IPS DF 4.7 (cell line): ENCODE measurements at regions not wholly inside any gene's neighbourhood (a gene's known extent, or its start where the extent isn't known, plus 50 kb on each side); places are given as distances from the start of the nearest gene placed in this dataset.

Source experiments
- DNase-seq: peaks from one replicate; pipeline ENCODE4 v3.0.0-alpha.2; 2013; ENCODE audit warnings: low spot score; ENCODE audit errors: extremely low read depth

DNA sequence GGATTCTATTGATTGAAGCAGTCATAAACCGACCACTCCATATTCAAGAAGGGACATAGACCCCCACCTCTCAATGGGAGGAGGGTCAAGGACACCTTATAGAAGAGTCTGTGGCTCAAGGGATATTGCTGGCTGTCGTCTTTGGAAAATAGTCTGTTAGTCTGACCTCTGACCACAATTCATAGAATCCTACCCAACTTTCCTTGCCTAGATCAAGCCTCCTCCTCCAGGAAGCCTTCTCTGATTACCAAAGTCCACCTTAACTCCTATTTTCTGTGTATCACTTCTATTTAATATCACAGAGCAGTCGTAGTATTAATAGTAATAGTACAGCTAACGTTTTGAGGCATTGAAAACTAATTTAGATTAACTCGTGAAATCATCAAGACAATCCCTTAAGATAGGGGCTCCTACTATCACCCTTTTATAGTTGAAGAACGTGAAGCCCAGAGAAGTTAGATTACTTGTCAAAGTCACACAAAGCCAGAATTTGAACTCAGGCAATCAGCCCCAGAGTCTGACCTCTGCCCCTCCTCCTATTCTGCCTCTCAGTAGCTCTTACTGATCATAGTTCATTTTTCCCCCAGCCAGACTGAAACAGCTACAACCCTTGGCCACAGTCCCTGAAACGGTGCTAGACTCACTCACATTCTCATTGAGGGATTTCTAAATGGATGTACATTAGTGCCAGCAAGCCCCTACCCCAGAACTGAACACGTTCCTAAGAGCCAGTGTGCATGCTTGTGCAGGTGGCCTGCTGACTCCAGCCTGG, 636.6 kb downstream of the MID1IP1 start:
- no peak for DNase-seq

DNA sequence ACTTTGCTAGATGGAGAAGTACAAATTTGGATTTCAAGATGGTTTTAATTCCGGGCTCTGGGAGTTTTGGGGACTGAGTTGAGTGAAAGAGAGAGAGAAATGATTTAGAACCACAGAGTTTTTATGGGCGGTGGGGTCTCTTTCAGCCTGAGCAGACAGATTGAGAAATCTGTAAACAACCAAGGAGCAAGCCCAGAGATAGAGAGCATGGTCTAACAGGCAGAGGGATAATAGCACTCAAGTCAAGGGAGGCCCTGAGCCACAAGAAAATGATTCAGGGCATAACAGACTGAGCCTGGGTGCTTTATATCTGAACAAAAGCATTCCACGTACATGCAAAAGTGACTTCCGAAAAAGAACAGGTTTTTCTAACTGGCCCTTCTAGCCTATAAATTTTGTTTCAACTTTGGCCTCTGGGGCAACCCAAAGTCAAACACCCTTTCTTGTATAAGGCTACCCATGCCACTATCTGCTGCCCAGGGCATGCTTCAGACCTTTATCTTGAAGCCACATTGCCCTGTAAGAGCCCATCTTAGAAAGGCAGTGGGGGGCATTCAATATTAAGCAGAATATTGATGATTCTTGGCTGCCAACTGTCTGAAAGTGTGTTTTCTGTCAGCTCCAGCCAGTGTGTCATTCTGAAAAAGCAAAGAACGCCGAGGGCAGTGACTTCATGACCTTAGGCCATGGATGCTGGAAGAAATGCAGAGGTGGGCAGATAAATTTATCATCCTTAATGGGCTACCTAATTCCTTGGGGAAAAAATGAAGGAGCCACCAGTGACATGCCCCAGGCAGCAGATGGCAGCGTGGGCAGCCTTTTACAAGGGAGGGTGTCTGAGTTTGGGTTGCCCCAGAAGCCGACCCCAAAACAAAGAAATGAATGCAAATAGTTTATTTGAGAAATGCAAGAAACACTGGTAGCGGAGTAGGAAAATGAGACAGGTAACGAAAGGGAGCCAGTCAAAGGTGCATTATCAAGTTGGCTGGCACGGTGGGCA, 637.6 kb downstream of the MID1IP1 start:
- DNase-seq = no peak

DNA sequence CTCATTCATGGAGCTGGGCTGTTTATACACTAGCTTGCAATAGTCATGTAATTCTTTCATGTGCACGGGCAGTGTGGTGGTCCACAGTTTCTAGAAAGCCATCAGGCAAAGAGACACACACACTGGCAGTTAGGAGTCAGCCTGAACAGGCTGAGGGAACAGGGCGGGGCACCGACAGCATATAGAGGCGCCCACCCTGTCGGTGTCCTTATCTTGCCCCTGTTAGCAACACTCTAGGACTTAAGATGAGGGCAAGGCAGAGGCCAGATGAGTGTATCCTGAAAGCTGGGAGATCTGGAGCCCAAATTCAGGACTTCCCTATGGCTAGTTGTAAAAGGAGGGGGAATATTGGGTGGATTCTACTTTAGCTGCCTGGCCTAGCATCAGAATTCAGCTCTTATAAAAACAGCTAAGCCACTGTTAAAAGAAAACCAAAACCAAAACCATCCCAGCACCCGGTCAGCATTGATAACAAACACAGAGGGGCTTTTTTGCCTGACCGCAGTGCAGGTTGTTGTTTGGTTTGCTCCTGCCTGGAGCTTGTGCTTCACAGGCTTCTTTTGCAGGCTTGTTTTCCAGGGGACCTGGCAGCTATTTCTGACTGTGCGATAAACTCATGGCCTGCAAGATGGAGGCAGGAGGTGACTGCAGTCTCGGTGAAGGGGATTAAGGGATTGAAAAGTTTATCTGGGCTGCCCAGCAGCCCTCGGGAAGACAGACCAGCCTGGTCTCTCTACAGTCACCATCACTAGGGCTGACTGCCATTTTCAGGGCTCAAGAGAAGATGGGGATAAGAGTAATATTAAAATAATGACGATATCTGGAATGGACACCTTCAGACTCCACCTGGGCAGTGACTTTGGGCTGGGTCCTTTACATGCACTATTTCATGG, 638.9 kb downstream of the MID1IP1 start:
- no peak for DNase-seq

DNA sequence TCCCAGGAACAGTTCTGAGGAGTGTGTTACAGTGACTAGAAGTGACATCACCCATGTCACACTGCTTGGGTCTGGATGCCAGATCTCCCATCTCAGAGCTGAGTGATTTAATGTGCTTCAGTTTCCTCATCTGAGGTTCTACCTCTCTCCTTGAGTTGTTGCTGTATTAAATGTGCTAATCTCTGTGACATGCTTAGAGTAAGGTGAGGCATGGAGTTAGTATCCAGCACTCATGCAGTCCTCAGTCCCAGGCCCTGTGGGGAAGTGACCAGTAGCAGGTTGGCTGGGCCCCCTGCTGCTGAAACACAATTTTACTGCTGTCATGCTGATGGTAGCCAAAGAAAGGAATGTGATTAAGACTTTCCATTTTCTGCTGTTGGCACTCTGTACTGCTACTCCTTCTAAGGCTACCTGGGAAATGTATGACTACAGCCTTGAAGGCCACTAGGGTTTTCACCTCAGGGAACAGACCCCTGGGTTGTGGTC, 639.6 kb downstream of the MID1IP1 start:
- no peak for DNase-seq

DNA sequence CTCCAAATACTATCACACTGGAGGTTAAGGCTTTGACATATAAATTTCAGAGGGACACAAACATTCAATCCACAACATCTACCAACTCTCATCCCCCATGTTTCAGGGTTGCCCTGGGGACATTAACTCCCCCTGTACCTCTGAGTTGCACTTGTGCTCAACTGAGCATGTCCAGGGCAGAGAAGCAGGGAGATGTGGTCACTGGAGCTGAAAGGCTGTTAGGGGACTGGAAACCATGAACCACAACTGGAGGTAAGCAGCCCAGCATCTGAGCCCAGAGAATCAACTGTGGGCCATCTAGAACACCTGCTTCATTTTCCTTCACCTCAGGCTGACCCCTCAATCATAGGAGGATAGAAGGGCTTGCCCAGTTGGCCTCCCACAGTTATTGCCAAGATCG, 641.1 kb downstream of the MID1IP1 start:
- no peak for DNase-seq

DNA sequence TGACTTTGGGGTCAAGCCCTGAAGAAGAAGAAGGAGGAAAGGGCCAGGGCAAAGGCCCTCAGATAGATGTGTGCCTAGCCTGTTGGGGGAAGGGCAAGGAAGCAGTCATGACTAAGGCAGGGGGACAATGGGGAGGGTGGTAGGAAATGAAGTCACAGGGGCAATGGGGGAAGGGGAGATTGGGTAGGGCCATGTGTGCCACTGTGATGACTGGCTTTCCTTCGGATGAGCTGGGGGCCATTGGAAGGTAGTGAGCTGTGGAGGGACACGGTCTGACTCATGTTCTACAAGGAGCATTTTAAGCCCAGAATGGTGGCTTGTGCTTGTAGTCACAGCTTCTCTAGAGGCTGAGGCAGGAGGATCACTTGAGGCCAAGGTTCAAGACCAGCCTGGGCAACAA, 642.0 kb downstream of the MID1IP1 start:
- DNase-seq = no peak

DNA sequence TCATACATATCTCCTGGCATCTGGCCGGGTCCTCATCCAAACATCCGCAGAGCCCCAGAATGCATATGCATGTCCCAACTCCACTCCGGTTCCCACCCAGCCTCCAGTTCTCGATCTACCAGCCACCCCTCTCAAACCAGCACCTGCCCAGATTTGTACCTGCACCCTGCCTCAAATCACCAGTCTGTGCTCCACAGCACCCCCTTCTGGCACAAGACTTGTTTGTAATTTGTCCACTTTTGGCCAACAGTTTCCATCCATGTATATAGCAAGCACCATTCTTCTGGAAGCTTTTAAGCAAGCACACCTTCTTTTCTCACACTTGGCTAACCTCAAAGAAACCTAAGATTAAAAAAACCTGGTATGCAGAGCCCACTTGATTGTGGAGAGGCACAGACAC, 644.1 kb downstream of the MID1IP1 start:
- DNase-seq = no peak

DNA sequence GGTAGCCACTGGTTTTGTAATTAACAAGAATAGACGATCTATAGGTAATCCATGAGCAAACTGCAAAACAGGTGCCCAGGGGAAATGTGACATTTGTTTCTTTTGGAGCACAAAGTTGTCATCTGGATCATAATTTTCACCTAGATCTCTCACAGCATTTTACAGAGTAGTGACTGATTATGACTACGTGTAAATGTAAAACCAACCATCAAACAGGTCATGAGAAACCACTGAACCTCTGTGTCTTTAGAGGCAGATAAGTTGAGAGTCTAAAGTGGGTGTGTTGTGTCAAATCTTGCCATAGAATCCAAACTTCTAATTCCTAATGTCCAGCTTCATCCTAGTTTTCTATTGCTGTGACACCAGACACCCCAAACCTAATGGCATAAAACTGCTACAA, 648.1 kb downstream of the MID1IP1 start:
- DNase-seq = no peak

DNA sequence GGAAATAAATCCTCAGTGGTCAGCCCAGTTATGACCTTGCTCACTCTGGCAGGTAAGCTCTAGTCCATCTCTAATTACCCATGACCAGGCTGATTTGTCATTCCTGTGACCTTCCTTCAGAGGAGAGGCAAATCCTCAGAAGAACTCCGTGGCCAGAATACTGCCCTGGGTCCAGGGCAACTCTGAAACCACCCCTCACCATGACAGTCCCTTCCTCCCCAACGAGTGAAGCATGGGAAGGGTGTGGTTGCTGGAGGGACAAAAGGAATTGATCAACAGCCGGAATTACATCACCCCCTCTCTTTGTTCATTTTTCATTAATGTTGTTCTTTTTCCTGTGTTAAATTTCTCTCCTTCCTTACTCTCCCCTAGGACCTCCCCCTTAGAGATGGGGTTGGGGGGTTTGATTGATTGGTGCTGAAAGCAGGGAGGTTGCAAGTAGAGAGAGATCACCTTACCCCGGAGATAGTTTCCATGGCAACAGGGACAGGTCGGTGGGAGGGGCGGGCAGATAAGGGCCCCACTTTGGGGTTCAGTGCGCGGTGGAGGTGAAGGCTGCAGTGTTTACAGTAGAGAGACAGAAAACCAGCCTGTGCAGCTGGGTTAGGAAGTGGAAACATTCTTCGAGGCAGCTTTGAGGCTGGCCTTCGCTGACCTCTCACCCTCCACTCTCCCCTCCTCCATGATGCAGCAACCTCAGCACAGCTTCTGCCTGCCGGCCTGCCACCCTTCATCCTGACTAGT, 647.4 kb downstream of the BCOR start:
- DNase-seq = no peak

DNA sequence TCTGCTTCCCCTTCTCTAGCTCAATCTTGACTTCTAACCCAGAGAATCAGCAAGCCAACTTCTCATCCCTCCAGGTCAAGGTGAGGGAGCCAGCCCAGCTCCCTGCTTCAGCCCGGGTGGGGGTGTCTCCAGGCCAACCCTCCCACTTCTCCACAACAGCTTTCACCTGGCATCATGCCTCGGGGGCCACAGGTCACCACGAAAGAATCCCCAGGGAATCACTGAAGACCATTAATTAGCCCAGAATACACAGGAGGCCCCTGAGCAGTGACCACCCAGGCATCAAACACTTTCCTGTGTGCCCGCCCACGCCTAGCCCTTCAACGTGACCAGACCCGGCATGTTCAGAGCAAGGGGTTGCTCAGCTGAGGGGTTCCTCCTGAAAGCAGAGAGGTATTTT, 646.7 kb downstream of the BCOR start:
- no peak for DNase-seq

DNA sequence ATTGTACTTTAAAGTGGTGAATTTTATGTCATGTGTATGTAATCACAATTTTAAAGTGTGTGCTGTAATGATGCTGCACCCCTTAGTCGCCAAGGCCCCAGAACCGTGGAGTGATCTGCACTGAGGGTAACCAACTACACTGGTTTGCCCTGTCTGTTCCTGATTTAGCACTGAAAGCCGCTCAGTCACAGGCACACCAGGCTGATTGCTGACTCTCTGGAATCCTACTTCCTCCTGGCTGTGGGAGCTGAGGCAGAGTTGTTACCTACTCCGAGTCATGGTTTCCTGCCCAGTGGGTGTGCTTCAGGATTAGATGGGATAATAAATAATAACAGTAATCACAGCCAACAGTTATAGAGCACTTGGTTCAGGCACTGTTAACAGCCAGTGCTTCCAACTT, 645.4 kb downstream of the BCOR start:
- DNase-seq = no peak

DNA sequence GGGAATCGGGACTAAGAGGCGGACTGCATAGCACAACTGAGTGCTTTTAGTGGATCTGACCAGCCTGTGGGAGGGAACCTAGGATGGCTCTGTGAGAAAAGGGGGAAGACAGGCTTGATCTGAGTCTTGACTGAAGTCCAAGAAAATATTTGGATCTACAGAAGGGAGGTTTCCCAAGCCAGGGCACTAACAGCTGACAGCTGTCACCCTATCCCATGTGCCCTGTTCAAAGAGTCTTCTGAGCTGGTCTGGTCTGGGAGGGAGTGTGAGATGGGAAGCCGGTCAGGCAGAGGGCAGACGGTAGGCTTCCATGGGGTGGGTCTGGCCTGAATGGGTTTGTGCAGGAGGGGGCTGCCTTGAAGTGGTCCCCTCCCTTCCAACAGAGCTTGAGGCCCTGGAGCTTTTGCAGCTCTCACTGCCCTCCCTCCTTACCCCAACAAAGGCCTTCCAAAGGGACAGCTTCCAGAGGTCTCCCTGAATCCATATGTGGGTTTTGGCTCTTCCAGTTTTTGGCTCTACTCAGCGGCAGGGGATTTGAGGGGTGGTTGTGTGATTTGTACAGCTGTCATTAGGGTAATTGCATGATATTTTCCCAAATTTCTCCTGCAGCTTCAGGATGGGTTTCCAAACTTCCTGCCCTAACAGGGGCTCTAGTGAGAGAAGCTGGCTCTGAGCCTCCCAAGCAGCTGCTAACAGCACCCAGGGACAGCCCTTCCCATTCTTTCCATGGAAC, 643.7 kb downstream of the BCOR start:
- no peak for DNase-seq

DNA sequence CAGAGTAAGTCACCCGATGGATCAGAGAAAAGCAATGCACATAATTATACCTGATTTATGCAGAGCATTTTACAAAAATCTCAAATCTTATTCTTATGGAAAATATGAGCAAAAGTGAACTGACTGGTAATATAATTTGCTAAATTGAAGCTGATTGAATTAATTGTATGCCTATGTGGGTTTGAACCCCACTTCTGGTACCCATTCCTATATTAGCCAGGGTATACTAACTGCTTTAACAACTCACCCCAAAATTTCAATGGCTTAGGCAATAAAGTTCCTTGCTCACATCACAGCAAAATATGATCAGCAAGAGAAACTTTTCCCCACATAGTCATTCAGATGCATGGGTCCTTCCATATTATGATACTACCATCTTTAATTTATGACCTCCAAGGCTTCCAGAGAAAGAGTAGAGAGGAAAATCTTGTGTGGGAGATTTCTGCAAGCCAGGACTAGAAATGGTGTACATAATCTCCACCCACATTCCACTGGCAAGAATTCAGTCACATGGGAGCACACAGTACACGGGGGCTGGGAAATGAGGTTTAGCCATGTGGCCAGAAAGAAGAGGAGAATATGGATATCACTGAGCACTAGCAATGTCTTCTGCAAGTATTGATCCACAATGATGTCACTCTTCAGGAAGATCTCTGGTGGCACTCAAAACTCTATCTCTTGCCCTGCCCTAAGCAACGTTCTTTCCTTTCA, 640.7 kb downstream of the BCOR start:
- DNase-seq = no peak

DNA sequence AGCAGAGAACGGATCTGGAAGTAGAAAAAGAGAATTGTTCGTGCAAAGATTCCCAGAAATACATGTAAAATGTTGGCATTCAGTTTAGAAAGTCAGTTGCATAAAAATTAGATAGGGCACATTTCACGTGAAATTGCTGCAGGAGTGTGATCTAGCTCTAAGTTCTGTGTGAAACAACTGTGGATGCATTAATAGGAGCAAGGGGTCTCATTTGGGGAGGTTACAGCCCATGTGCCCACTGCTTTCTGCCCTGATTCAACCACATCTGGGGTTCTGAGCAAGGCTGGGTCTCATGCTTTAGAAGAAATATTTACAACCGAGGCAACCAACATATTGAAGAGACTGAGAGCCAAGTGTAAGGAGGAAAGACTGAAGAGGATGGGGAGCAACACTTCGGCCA, 639.0 kb downstream of the BCOR start:
- DNase-seq = no peak

DNA sequence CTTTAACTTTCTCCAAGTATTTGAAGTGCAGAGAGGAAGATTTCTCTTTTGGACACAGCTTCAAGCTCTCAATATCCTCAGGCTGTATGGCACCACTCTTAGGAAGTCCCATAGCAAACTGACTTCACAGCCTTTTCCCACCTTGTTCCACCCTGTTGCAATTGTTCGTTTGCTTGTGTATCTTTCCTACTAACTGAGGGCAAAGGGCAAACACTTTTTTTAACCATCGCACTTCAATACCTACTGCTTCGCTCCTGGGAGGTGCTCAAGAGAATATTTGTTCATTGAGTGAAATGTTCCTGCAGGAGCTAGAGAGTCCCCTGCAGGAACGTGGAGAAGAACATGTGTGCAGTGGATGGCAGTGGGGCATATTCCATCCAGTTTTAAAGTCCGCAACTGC, 638.6 kb downstream of the BCOR start:
- DNase-seq = no peak

DNA sequence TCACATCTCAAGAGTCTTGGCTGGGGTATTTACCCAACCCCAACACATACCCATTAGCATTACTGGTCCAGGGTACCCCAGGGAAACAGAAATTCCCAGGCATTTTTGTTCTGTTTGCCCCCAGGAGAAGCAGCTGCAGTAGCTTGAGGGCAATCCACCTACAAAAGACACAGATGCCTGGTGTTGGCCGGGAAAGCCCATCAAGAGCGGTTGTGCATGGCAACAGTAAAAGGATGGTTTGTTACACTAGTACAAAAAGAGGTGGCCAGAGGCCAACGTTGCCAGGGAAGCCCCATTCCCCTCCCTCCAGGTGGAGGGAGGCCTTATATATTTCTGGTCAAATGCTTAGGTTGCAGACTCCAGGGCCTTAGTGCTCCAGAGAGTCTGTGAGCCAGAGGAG, 637.8 kb downstream of the BCOR start:
- no peak for DNase-seq

DNA sequence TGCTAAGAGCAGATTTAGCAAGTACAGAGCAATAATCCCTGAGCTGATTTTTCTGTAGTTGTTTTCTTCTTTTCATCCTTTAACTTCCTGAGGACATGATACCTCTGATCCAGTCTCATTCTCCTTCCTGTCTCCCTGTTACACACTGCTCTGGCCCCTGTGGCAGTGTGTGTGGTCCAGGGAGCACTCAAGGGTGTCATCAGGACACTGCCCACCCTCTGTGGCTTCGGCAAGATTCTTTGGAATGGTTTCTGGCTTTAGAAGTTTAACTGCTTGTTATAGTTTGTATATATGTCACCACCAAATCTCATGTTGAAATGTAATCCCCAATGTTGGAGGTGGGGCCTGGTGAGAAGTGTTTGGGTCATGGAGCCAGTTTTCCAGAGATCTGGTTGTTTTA, 637.3 kb downstream of the BCOR start:
- no peak for DNase-seq

DNA sequence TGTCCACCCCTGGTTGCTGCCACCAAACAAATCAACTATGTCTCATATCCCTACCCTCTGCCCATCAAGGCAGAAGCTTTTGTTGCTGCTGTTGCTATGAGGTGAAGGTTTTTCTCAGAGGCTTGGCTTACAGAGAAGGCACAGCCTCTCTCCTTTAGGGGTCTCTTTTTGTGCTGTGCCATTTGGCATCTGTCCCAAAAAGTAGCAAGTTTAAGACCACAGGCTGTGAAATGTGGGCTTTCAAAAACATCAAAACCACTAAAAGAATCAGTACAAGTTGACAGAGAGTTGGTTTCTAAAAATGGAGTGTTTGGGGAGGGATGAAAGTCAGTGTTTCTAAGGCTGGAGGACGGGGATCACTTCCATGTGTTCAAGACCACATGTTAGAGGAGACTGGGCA, 634.9 kb downstream of the BCOR start:
- DNase-seq = no peak

DNA sequence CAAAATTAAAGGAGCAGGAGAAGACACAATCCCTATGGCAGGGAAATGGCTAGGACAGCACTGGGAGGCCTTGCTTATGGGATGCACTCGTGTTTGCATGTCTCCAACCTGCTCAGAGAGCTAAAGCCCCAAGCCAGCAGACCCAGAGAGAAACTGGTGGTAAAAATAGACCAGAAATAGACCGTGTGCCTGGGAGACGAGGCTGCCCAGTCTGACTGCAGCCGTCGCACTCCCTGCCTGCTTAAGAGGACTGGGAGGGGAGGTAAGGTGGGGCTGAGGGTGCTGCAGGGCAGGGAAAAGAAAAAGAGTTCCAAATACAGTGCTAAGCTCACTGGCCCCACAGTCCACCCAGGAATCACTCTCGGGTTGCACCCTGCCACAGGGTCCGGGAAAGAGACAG, 633.5 kb downstream of the BCOR start:
- no peak for DNase-seq
